ENCODE measurements at regions not wholly inside any gene's neighbourhood (a gene's known extent, or its start where the extent isn't known, plus 50 kb on each side); places are given as distances from the start of the nearest gene placed in this dataset.

DNA sequence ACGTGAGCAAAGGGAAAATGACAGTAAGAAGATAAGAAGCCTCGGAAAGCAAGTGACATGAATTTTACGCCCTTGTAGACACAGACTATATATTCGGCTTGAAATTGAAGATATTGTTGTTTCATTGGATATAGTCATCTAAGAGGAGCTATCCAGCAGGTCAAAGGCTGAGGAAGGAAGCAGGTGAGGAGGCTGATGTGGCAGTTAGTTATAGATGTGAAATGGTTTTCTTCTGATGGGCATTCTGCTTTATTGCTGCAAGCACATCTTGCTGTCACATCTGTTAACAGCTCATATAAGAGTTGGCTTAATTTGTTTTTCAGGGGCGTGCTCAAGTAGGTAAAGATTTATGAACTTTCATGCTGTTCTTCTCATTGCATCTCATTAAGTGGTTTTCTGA lies 146.1 kb downstream of the KLF5 start:
- H3K4me3 ChIP-seq (replicated peaks in 1 of 2; ENCODE audit: low read depth in 1 of 2, low read length in 2 of 2) = no peak overlapping the region
- H3K27ac ChIP-seq (ENCODE audit: low read depth, low read length) = no peak overlapping the region
- H3K79me2 ChIP-seq (ENCODE audit: insufficient read depth, low read length) = no peaks in the 10 kb centered on the region
- peaks cover 5 to 13% of the 10 kb centered on the region in 2 experiments for H3K4me1 ChIP-seq (ENCODE audit: control insufficient read depth in 1 of 2, insufficient read depth in 2 of 2, low read length in 2 of 2)
- no peak overlapping the region for H3K9ac ChIP-seq (ENCODE audit: low read length)
- H3K36me3 ChIP-seq (ENCODE audit: control insufficient read depth in 1 of 2, insufficient read depth in 2 of 2, low read length in 2 of 2) = no peaks in the 10 kb centered on the region
- intact Hi-C loops (cut with micrococcal nuclease) = no loop called here
- H3K9me3 ChIP-seq (ENCODE audit: control insufficient read depth in 1 of 2, insufficient read depth in 1 of 2, low read depth in 1 of 2, low read length in 2 of 2) = no peaks in the 10 kb centered on the region
- no peak for ATAC-seq
- TF ChIP-seq FOSL1 (IDR thresholded peaks at IDR 0.05; ENCODE audit: low read depth) (no peak), YY1 (IDR thresholded peaks at IDR 0.05; ENCODE audit: extremely low read depth, insufficient replicate concordance, low read depth, low read length) (no peak), CBX3 (IDR thresholded peaks at IDR 0.05; ENCODE audit: low read depth) (no peak)
- TF ChIP-seq, protein P1, sequence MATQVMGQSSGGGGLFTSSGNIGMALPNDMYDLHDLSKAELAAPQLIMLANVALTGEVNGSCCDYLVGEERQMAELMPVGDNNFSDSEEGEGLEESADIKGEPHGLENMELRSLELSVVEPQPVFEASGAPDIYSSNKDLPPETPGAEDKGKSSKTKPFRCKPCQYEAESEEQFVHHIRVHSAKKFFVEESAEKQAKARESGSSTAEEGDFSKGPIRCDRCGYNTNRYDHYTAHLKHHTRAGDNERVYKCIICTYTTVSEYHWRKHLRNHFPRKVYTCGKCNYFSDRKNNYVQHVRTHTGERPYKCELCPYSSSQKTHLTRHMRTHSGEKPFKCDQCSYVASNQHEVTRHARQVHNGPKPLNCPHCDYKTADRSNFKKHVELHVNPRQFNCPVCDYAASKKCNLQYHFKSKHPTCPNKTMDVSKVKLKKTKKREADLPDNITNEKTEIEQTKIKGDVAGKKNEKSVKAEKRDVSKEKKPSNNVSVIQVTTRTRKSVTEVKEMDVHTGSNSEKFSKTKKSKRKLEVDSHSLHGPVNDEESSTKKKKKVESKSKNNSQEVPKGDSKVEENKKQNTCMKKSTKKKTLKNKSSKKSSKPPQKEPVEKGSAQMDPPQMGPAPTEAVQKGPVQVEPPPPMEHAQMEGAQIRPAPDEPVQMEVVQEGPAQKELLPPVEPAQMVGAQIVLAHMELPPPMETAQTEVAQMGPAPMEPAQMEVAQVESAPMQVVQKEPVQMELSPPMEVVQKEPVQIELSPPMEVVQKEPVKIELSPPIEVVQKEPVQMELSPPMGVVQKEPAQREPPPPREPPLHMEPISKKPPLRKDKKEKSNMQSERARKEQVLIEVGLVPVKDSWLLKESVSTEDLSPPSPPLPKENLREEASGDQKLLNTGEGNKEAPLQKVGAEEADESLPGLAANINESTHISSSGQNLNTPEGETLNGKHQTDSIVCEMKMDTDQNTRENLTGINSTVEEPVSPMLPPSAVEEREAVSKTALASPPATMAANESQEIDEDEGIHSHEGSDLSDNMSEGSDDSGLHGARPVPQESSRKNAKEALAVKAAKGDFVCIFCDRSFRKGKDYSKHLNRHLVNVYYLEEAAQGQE (IDR thresholded peaks at IDR 0.05; ENCODE audit: low read depth) = peak; percentile 41
- CTCF ChIA-PET = no interaction called here
- no peak overlapping the region for H2AFZ ChIP-seq (ENCODE audit: low read depth, low read length, poor library complexity, severe bottlenecking)
- H3K27me3 ChIP-seq (ENCODE audit: insufficient read depth, low read length) = no peaks in the 10 kb centered on the region
- BruUV-seq (replicated peaks) = no TSS peak
- H3K9me2 ChIP-seq (ENCODE audit: insufficient read depth) = no peaks in the 10 kb centered on the region
- no peaks in the 10 kb centered on the region for H4K20me1 ChIP-seq (ENCODE audit: insufficient read depth)
- H3K4me2 ChIP-seq (ENCODE audit: low read length) = no peak overlapping the region
- no peak for DNase-seq (ENCODE audit: low read depth, low spot score)
- POLR2A ChIA-PET = no interaction called here
- RAD21 ChIA-PET (ENCODE audit: low non-redundant PET in 1 of 2, low total read pairs in 2 of 2, uncharacterized antibody in 2 of 2, unreplicated experiment in 2 of 2) = no interaction called here

DNA sequence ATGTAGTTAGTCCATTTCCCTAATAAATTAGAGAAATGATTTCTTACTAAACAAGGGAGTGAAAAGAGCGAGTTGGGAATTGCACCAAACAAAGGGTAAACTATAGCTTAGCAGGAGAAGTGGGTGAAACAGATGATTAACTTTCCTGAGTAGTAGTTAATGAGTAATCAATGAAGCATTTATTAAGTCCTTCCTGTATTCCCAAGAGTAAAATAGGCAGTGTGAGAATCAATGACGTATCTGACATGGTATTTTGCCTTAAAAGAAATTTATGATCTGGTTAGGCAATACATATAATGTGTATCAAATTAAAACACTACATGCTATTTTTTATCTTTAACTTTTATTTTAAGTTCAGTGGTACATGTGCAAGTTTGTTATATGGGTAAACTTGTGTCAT lies 142.8 kb downstream of the KLF5 start:
- H3K79me2 ChIP-seq (ENCODE audit: insufficient read depth, low read length) = no peaks in the 10 kb centered on the region
- H3K36me3 ChIP-seq (ENCODE audit: control insufficient read depth in 1 of 2, insufficient read depth in 2 of 2, low read length in 2 of 2) = no peaks in the 10 kb centered on the region
- intact Hi-C loops (cut with micrococcal nuclease) = no loop called here
- DNase-seq (ENCODE audit: low read depth, low spot score) = no peak
- H3K27ac ChIP-seq (ENCODE audit: low read depth, low read length) = no peak overlapping the region
- ATAC-seq = no peak
- peaks cover 0 to 8% of the 10 kb centered on the region in 2 experiments; a peak in 2 of 4 replicates for H3K4me1 ChIP-seq (ENCODE audit: control insufficient read depth in 1 of 2, insufficient read depth in 2 of 2, low read length in 2 of 2)
- H3K9me3 ChIP-seq (ENCODE audit: control insufficient read depth in 1 of 2, insufficient read depth in 1 of 2, low read depth in 1 of 2, low read length in 2 of 2) = no peaks in the 10 kb centered on the region
- POLR2A ChIA-PET = no interaction called here
- CTCF ChIA-PET = interaction anchor here (2.4 kb wide), 1 partner anchor 10 kb away, joined by 5 read pairs; no protein-coding TSS in a partner anchor
- peak overlapping the region; percentile 11 for H2AFZ ChIP-seq (ENCODE audit: low read depth, low read length, poor library complexity, severe bottlenecking)
- BruUV-seq (replicated peaks) = no TSS peak
- no peak overlapping the region for H3K9ac ChIP-seq (ENCODE audit: low read length)
- no peak overlapping the region for H3K4me2 ChIP-seq (ENCODE audit: low read length)
- no peaks in the 10 kb centered on the region for H3K27me3 ChIP-seq (ENCODE audit: insufficient read depth, low read length)
- TF ChIP-seq POLR2A (IDR thresholded peaks at IDR 0.05; ENCODE audit: borderline replicate concordance, extremely low read depth, insufficient read depth, insufficient read length) = no peak
- TF ChIP-seq FOSL1 (IDR thresholded peaks at IDR 0.05; ENCODE audit: low read depth) = no peak
- TF ChIP-seq YY1 (IDR thresholded peaks at IDR 0.05; ENCODE audit: extremely low read depth, insufficient replicate concordance, low read depth, low read length) = no peak
- TF ChIP-seq, protein P2, sequence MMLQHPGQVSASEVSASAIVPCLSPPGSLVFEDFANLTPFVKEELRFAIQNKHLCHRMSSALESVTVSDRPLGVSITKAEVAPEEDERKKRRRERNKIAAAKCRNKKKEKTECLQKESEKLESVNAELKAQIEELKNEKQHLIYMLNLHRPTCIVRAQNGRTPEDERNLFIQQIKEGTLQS (IDR thresholded peaks at IDR 0.05) = no peak
- TF ChIP-seq EZH2phosphoT487 (IDR thresholded peaks at IDR 0.05; ENCODE audit: borderline replicate concordance) = no peak
- no peak for TF ChIP-seq TCF7L2 (IDR thresholded peaks at IDR 0.05; ENCODE audit: borderline replicate concordance, extremely low read depth, insufficient read depth, insufficient read length)
- no peak for TF ChIP-seq SRF (IDR thresholded peaks at IDR 0.05; ENCODE audit: low read depth)
- no peaks in the 10 kb centered on the region for H3K9me2 ChIP-seq (ENCODE audit: insufficient read depth)
- H4K20me1 ChIP-seq (ENCODE audit: insufficient read depth) = no peaks in the 10 kb centered on the region
- RAD21 ChIA-PET (ENCODE audit: low non-redundant PET in 1 of 2, low total read pairs in 2 of 2, uncharacterized antibody in 2 of 2, unreplicated experiment in 2 of 2) = no interaction called here
- H3K4me3 ChIP-seq (replicated peaks in 1 of 2; ENCODE audit: low read depth in 1 of 2, low read length in 2 of 2) = no peak overlapping the region

All from HCT116 (cell line).